ENCODE measurements at regions not wholly inside any gene's neighbourhood (a gene's known extent, or its start where the extent isn't known, plus 50 kb on each side); places are given as distances from the start of the nearest gene placed in this dataset.

DNA sequence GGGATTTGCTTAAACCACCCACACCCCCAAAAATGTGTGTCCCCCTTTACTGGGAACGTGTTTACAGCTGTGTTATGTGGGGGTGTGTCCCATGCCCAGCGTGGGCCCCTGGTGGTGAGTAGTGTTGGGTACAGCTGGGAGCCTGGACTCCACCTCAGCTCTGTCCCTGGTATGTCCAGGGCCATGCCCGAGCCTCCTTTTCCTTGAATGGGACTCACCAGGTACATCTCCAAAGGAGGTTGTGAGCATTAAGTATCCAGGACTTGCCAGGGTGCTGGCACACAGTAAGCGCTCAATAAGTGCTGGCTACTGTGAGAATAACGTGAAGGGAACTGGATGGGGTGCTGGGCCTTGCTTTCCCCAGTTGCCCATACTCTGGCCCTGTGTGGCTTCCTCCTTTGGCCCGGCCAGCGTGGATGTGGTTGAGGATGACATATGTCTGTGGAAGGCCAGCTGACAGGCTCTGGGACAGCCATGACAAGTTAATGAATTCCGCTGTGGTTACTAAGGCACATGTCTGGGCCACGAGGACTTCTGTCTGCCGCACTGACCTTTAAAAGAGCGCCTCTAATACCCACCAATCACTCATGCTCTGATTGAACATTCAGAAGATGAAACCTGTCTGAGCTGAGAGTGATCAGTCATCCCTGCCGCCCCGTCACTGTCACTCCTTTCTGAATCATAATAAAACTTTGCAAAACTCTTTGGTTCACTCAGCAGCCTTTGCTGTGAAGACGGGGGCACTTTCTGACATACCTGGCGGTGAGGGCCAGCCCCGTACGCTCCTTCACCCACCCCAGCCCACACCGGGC lies 74.7 kb downstream of the DIO3 start:
- TF ChIP-seq, protein P1, sequence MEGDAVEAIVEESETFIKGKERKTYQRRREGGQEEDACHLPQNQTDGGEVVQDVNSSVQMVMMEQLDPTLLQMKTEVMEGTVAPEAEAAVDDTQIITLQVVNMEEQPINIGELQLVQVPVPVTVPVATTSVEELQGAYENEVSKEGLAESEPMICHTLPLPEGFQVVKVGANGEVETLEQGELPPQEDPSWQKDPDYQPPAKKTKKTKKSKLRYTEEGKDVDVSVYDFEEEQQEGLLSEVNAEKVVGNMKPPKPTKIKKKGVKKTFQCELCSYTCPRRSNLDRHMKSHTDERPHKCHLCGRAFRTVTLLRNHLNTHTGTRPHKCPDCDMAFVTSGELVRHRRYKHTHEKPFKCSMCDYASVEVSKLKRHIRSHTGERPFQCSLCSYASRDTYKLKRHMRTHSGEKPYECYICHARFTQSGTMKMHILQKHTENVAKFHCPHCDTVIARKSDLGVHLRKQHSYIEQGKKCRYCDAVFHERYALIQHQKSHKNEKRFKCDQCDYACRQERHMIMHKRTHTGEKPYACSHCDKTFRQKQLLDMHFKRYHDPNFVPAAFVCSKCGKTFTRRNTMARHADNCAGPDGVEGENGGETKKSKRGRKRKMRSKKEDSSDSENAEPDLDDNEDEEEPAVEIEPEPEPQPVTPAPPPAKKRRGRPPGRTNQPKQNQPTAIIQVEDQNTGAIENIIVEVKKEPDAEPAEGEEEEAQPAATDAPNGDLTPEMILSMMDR (IDR thresholded peaks at IDR 0.05) = no peak
- TF ChIP-seq POLR2A (IDR thresholded peaks at IDR 0.05) = no peak
